A549 (cell line): ENCODE measurements at regions not wholly inside any gene's neighbourhood (a gene's known extent, or its start where the extent isn't known, plus 50 kb on each side); places are given as distances from the start of the nearest gene placed in this dataset.

ENCODE experiments used
- ATAC-seq, 2 experiments: fragments of 200-7000 bp in 1 of 2; fragments of >200 bp in 1 of 2; cut with Nextera tagmentation in 1 of 2; cut with Tn5 transposase in 1 of 2; 3 replicates each; pipeline versions ENCODE4 v1.8.0 to v1.9.1; 2018 to 2020; ENCODE audit warnings: mild to moderate bottlenecking in 1 of 2, moderate library complexity in 1 of 2
- CTCF ChIA-PET: fragments of 300-600 bp; sonication (Branson Sonifier 250); formaldehyde crosslinking; extraction: SDS; loops from one replicate; lab custom pipeline; 2021; ENCODE audit warnings: antibody characterized with exemption, inconsistent platforms; lab: Yijun Ruan, JAX
- POLR2A ChIA-PET: fragments of 350-600 bp; formaldehyde crosslinking; extraction: SDS; loops from one replicate; lab custom pipeline; 2021; ENCODE audit warnings: antibody characterized with exemption, inconsistent platforms; lab: Yijun Ruan, JAX
- DNase-seq, 2 experiments: peaks; one replicate each; pipeline versions ENCODE4 v3.0.0 to v3.0.0-alpha.2; 2011 to 2016; ENCODE audit warnings: low read depth in 1 of 2, low spot score in 1 of 2
- FAIRE-seq: peaks from 2 replicates; lab custom pipeline; 2011; peaks lifted over from hg19 to GRCh38; lab: Jason Lieb, UNC
- H3K27ac ChIP-seq, 2 experiments: fragments of >200 bp; sonication (Bioruptor Twin); formaldehyde crosslinking; 3 replicates each; pipeline ENCODE4 v1.5.1; 2016 to 2017
- H3K4me1 ChIP-seq: fragments of >200 bp; sonication (Bioruptor Twin); formaldehyde crosslinking; 3 replicates; pipeline ENCODE4 v1.6.1; 2016
- H3K4me2 ChIP-seq: fragments of >200 bp; sonication (Bioruptor Twin); formaldehyde crosslinking; 3 replicates; pipeline ENCODE4 v1.6.1; 2016
- H3K4me3 ChIP-seq: fragments of >200 bp; sonication (Bioruptor Twin); formaldehyde crosslinking; 3 replicates; pipeline ENCODE4 v1.5.1; 2016
- H3K9me3 ChIP-seq: fragments of >200 bp; sonication (Bioruptor Twin); formaldehyde crosslinking; 3 replicates; pipeline ENCODE4 v1.6.1; 2016
- BHLHE40 ChIP-seq: IDR thresholded peaks from 2 replicates; pipeline ENCODE4 v1.6.1; 2012; ENCODE audit warnings: low read depth, low read length, inconsistent platforms
- CEBPB ChIP-seq, 2 experiments: fragments of >200 bp in 1 of 2; sonication (Bioruptor Twin) in 1 of 2; formaldehyde crosslinking in 1 of 2; IDR thresholded peaks; 2 replicates each; pipeline ENCODE4 v1.6.1; 2012 to 2016
- CHD2 ChIP-seq: fragments of 150-350 bp; IDR thresholded peaks from 2 replicates; pipeline ENCODE4 v1.6.1; 2014; ENCODE audit warnings: low read length; ENCODE audit not compliant: partially characterized antibody
- CHD4 ChIP-seq: fragments of 200-600 bp; sonication (generic); IDR thresholded peaks from 2 replicates; pipeline ENCODE4 v1.6.1; 2016; ENCODE audit warnings: antibody characterized with exemption, mild to moderate bottlenecking, borderline replicate concordance
- CTCF ChIP-seq: fragments of >200 bp; sonication (Bioruptor Twin); formaldehyde crosslinking; IDR thresholded peaks from 3 replicates; pipeline ENCODE4 v1.5.1; 2016
- EHF ChIP-seq: fragments of 250-450 bp; sonication (Bioruptor Pico); IDR thresholded peaks from 2 replicates; pipeline ENCODE4 v1.5.0; 2020; ENCODE audit warnings: mild to moderate bottlenecking
- FOSL2 ChIP-seq, 2 experiments: fragments of 450-650 bp in 1 of 2; fragments of >200 bp in 1 of 2; sonication (Bioruptor Twin) in 1 of 2; formaldehyde crosslinking; IDR thresholded peaks; 2 replicates each; pipeline versions ENCODE4 v1.5.0 to v1.6.1; 2016 to 2020; ENCODE audit warnings: mild to moderate bottlenecking in 1 of 2, moderate library complexity in 1 of 2
- HDAC2 ChIP-seq: fragments of 200-600 bp; sonication (generic); IDR thresholded peaks from 2 replicates; pipeline ENCODE4 v1.6.1; 2016
- HES2 ChIP-seq: fragments of >200 bp; sonication (Bioruptor Twin); formaldehyde crosslinking; IDR thresholded peaks from 2 replicates; pipeline ENCODE4 v1.6.1; 2016
- HEYL ChIP-seq: fragments of 250-450 bp; sonication (Bioruptor Pico); IDR thresholded peaks from 2 replicates; pipeline ENCODE4 v1.8.0; 2021; ENCODE audit warnings: mild to moderate bottlenecking, moderate library complexity
- HOXA7 ChIP-seq: fragments of 250-450 bp; sonication (Bioruptor Pico); IDR thresholded peaks from 2 replicates; pipeline ENCODE4 v1.5.0; 2020; ENCODE audit warnings: mild to moderate bottlenecking, moderate library complexity
- HOXB13 ChIP-seq: fragments of 250-450 bp; sonication (Bioruptor Pico); IDR thresholded peaks from 2 replicates; pipeline ENCODE4 v1.5.0; 2020; ENCODE audit warnings: low read depth, mild to moderate bottlenecking, moderate library complexity
- JUN ChIP-seq, 2 experiments: fragments of >200 bp; sonication (Bioruptor Twin); formaldehyde crosslinking; IDR thresholded peaks; 2 replicates in 1 of 2; 3 replicates in 1 of 2; pipeline ENCODE4 v1.6.1; 2016 to 2017
- JUNB ChIP-seq: fragments of >200 bp; sonication (Bioruptor Twin); formaldehyde crosslinking; IDR thresholded peaks from 2 replicates; pipeline ENCODE4 v1.6.1; 2016
- MAZ ChIP-seq: fragments of 150-350 bp; IDR thresholded peaks from 2 replicates; pipeline ENCODE4 v1.6.1; 2014; ENCODE audit warnings: antibody characterized with exemption, low read depth, low read length, borderline replicate concordance
- NFE2L2 ChIP-seq: fragments of 150-350 bp; conservative IDR thresholded peaks from 2 replicates; pipeline ENCODE4 v1.6.1; 2014; ENCODE audit warnings: low read length
- NR3C1 ChIP-seq: fragments of >200 bp; sonication (Bioruptor Twin); formaldehyde crosslinking; IDR thresholded peaks from 3 replicates; pipeline ENCODE4 v1.6.1; 2017
- PHF8 ChIP-seq: fragments of 200-600 bp; sonication (generic); IDR thresholded peaks from 2 replicates; pipeline ENCODE4 v1.6.1; 2016; ENCODE audit warnings: low read depth, mild to moderate bottlenecking, antibody characterized with exemption, moderate library complexity, borderline replicate concordance
- POLR2AphosphoS2 ChIP-seq: conservative IDR thresholded peaks from 2 replicates; pipeline ENCODE4 v1.6.1; 2012; ENCODE audit warnings: low read length, improper control_type of control experiment, inconsistent platforms
- RAD21 ChIP-seq, 2 experiments: fragments of >200 bp in 1 of 2; sonication (Bioruptor Twin) in 1 of 2; formaldehyde crosslinking in 1 of 2; IDR thresholded peaks in 1 of 2; conservative IDR thresholded peaks in 1 of 2; 2 replicates in 1 of 2; 3 replicates in 1 of 2; pipeline ENCODE4 v1.6.1; 2012 to 2018; ENCODE audit warnings: inconsistent platforms in 1 of 2
- RCOR1 ChIP-seq: fragments of 150-350 bp; IDR thresholded peaks from 2 replicates; pipeline ENCODE4 v1.6.1; 2014; ENCODE audit warnings: antibody characterized with exemption, low read length, low read depth
- RNF2 ChIP-seq: fragments of 200-600 bp; sonication (generic); IDR thresholded peaks from 2 replicates; pipeline ENCODE4 v1.6.1; 2016; ENCODE audit warnings: low read depth, mild to moderate bottlenecking, antibody characterized with exemption, moderate library complexity, borderline replicate concordance
- ZNF302 ChIP-seq: fragments of 250-450 bp; sonication (Bioruptor Pico); IDR thresholded peaks from 2 replicates; pipeline ENCODE4 v1.9.0; 2021; ENCODE audit warnings: inconsistent platforms, mild to moderate bottlenecking, moderate library complexity
- WGBS: methylation state at CpG from one replicate; pipeline ENCODE4 v1.1.6; 2017; ENCODE audit errors: missing lambda C conversion rate; 5-methylcytosine and 5-hydroxymethylcytosine counted together
- TF ChIP-seq, protein P1 (sequence below): IDR thresholded peaks from 2 replicates; pipeline ENCODE4 v1.6.1; 2012; ENCODE audit warnings: low read depth, borderline replicate concordance
- TF ChIP-seq, protein P2 (sequence below): fragments of 450-650 bp; IDR thresholded peaks from 2 replicates; pipeline ENCODE4 v1.6.1; 2014; ENCODE audit warnings: antibody characterized with exemption

DNA sequence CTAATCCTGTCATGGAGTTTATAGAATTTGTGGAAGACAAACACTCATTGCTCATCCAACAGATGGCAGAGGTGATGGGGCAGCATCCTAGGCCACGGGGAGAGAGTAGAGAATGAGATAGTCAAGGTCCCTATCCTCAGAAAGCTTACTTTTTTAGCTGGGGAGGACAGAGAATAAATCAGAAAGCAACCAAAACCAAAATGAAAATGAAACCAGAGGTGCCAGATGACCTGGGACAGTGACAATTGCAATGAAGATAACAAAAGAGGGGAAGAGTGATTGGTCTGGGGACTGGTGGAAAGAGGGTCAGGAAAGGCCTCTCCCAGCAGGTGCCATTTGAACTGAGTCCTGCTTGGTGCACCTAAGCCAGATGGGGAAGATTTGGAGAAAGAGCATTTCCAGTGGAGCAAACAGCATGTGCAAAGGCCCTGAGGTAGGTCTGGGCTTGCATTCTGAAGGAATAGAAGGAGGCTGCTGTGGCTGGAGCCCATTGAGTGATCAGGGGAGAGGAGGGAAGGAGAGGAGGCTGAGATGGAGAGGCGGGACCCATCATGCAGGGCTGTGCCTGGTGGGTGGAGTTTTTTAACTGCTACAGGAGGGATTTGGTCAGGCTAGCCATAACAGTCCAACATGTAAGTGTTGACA, 164.1 kb downstream of the RPS24 start (continued):
- no peak for TF ChIP-seq RAD21 (conservative IDR thresholded peaks at IDR 0.05 in 1 of 2, IDR thresholded peaks at IDR 0.05 in 1 of 2)
- TF ChIP-seq CHD2 = no peak

DNA sequence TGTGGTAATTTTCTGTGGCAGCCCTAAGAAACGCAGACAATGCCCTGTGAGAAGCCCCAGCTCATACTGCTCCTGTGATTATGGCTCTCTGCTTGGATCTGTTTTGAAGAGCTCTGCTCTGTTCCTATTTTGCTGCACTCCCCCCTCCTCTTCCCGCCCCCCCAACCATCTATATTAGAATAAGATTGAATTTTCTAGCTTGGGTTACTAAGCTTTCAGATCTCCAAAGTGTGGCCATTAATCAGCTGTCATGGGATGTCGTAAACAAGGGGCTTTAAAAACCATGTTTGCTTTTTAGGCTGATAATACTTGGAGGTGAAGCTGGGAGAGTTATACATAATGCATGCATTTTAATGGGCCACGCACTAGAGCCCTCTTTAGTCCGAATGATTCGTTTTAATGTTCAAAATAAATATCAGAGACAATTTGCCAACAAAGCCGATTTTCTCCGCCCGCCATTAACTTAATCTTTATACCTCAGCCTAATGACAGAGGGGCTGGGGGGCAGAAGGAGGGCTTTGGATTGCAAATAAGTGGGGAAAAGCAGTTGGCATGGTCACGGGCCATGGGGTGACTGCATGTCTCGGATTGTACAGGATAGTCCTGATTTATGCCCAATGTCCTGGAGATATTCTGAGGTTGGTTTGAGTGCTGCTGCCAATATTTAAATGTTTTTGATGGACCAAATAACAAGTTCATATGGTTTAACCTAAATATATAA, 165.5 kb downstream of the RPS24 start:
- WGBS = 56% methylated on average over 11 of the region's 11 CpGs
- Histone ChIP-seq H3K9me3 (no peaks in the 10 kb centered on the region), H3K4me1 (peaks cover 14% of the 10 kb centered on the region; the same call in 2 of the 3 replicates), H3K27ac (no peak overlapping the region), H3K4me2 (no peak overlapping the region), H3K4me3 (no peak overlapping the region)
- TF ChIP-seq CEBPB (IDR thresholded peaks at IDR 0.05) = no peak
- TF ChIP-seq BHLHE40 = no peak
- TF ChIP-seq CHD4 = no peak
- no peak for TF ChIP-seq NFE2L2
- TF ChIP-seq, protein P1, sequence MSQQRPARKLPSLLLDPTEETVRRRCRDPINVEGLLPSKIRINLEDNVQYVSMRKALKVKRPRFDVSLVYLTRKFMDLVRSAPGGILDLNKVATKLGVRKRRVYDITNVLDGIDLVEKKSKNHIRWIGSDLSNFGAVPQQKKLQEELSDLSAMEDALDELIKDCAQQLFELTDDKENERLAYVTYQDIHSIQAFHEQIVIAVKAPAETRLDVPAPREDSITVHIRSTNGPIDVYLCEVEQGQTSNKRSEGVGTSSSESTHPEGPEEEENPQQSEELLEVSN = no peak
- TF ChIP-seq HOXB13 = no peak
- TF ChIP-seq, protein P2, sequence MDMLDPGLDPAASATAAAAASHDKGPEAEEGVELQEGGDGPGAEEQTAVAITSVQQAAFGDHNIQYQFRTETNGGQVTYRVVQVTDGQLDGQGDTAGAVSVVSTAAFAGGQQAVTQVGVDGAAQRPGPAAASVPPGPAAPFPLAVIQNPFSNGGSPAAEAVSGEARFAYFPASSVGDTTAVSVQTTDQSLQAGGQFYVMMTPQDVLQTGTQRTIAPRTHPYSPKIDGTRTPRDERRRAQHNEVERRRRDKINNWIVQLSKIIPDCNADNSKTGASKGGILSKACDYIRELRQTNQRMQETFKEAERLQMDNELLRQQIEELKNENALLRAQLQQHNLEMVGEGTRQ = no peak
- TF ChIP-seq PHF8 = no peak
- no peak for TF ChIP-seq HDAC2
- TF ChIP-seq ZNF302 (CRISPR knock-in tag) = no peak
- TF ChIP-seq NR3C1 = no peak
- TF ChIP-seq JUNB = no peak
- TF ChIP-seq POLR2AphosphoS2 = no peak
- TF ChIP-seq JUN (IDR thresholded peaks at IDR 0.05) = no peak
- no peak for TF ChIP-seq FOSL2 (IDR thresholded peaks at IDR 0.05)
- no peak for TF ChIP-seq FOSL2 (CRISPR knock-in tag; IDR thresholded peaks at IDR 0.05)
- no peak for TF ChIP-seq RCOR1
- no peak for ATAC-seq
- ChIA-PET CTCF (interaction anchor here (1.8 to 3.2 kb wide), 3 partner anchors 11 to 997 kb away, joined by 4 to 17 read pairs (median 5); no protein-coding TSS in a partner anchor), POLR2A (no interaction called here)
- no peak for DNase-seq
- FAIRE-seq = no peak

DNA sequence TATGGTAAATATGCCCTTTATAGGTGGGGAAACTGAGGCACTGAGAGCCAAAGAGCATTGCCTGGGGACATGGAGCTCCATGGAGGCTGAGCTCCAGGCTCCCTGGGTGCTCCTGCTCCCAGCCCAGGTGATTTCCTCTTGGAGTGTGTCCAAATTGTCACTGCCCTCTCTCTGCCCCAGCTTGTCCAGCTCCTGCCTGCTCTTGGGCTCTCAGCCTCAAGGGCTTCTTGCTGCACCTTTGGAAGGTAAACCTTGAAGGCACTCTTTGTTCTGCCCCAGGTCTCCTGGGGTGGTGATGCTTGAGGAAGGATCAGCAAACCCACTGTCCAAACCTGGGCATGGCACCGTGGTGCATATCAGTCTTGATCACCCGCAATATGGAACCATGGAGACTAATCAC, 166.1 kb downstream of the RPS24 start:
- DNase-seq (no peak), ATAC-seq (no peak), FAIRE-seq (no peak)
- TF ChIP-seq JUN (IDR thresholded peaks at IDR 0.05) (no peak), EHF (CRISPR knock-in tag) (no peak), CTCF (no peak), RAD21 (conservative IDR thresholded peaks at IDR 0.05 in 1 of 2, IDR thresholded peaks at IDR 0.05 in 1 of 2) (no peak), HOXA7 (no peak), RNF2 (no peak), BHLHE40 (no peak), HEYL (CRISPR knock-in tag) (no peak), HES2 (no peak), MAZ (no peak)
- TF ChIP-seq, protein P1 = no peak
- POLR2A ChIA-PET = no interaction called here
- Histone ChIP-seq H3K9me3 (no peaks in the 10 kb centered on the region), H3K27ac (no peak overlapping the region), H3K4me3 (no peak overlapping the region), H3K4me2 (no peak overlapping the region), H3K4me1 (peaks cover 13% of the 10 kb centered on the region; the same call in 2 of the 3 replicates)
- CTCF ChIA-PET = interaction anchor here (2.1 to 3.2 kb wide), 2 partner anchors 10 to 996 kb away, joined by 5 to 17 read pairs; no protein-coding TSS in a partner anchor
- 19% methylated on average over 2 of the region's 2 CpGs for WGBS
